ENCODE measurements at regions not wholly inside any gene's neighbourhood (a gene's known extent, or its start where the extent isn't known, plus 50 kb on each side); places are given as distances from the start of the nearest gene placed in this dataset.
"Not testable (repeated sequence)": the region's sequence is repeated elsewhere in the genome, so short reads cannot be mapped to it uniquely, and the experiment has no call there.

DNA sequence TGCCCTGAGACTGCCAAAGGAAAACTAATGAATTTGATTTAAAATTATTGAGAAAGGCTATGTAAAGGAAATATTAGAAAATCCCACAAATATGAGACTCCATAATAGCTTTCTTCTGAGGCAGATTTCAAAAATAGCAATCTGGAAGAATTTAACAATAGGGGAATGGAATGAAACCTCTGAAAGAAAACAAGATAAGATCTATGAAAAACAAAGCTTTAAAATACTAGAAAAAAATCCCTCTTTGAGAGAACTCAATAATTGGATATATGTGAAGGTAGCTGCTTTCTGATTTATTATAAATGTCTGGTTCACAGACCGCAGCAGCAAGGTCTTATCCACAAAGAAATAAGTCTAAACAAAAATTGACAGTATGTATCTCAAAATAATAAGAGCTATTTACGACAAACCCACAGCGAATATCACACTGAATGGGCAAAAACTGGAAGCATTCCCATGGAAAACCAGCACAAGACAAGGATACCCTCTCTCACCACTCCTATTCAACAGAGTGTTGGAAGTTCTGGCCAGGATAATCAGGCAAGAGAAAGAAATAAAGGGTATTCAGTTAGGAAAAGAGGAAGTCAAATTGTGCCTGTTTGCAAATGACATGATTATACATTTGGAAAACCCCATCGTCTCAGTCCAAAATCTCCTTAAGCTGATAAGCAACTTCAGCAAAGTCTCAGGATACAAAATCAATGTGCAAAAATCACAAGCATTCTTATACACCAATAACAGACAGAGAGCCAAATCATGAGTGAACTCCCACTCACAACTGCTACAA lies 319.3 kb upstream of the THBS1 start:
- not testable (repeated sequence) for DNase-seq

DNA sequence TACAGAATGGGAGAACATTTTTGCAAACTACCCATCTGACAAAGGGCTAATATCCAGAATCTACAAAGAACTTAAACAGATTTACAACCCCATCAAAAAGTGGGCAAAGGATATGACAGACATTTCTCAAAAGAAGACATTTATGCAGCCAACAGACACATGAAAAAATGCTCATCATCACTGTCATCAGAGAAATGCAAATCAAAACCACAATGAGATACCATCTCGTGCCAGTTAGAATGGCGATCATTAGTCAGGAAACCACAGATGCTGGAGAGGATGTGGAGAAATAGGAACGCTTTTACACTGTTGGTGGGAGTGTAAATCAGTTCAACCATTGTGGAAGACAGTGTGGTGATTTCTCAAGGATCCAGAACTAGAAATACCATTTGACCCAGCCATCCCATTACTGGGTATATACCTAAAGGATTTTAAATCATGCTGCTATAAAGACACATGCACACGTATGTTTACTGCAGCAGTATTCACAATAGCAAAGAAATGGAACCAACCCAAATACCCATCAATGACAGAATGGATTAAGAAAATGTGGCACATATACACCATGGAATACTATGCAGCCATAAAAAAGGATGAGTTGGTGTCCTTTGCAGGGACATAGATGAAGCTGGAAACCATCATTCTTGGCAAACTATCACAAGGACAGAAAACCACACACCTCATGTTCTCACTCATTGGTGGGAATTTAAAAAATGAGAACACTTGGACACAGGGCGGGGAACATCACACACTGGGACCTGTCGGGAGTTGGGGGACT lies 317.7 kb upstream of the THBS1 start:
- not testable (repeated sequence) for DNase-seq

DNA sequence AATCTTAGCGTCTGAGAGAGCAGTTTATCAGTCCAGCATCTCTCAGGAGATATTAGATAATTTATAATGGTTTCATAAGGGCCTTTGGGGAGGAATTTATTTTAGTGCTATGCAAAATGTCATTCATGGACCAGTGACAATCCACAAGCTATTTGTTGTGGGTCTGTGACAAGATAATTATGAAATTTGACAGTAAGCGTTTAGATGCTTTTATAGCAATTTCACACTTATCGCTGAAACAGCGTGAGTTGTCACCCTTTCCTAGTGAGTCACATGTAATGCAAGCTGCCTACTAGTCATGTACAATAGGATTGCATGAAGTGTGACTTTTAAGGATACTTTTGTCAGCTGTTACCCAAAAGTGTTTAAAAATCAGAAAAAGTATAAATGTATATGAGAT lies 315.6 kb upstream of the THBS1 start:
- DNase-seq: no peak

DNA sequence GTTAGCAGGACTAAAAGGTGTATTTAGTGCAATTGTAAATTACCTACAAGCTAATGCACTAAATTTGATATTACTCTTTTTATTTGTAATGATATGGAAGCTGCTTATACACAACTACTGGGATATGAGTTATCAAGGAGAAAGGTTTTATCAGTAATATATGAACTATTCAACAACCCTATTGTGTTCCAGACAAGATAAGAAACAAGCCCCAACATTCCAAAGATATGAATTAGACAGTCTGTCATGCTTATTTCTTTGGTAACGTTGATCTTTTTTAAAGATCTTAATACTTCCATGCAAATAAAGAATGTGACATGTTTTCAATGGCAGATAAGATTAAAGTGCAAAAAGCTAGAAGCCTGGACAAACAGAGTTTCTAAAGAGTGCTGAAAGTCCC lies 314.0 kb upstream of the THBS1 start:
- DNase-seq: no peak

DNA sequence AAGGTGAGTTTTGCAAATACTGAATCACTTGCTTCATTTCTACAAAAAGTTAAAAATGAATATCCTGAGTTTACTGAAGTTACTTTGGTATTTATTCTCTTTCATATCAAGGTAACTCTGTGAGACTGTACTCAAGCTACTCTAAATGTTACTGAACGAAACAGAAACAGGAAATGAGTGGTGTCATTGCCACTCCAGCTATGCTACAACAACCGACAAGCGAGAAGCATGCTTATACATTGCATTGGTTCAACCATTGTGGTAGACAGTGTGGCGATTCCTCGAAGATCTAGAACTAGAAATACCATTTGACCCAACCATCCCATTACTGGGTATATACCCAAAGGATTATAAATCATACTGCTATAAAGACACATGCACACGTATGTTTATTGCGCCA lies 313.2 kb upstream of the THBS1 start:
- DNase-seq: no peak

DNA sequence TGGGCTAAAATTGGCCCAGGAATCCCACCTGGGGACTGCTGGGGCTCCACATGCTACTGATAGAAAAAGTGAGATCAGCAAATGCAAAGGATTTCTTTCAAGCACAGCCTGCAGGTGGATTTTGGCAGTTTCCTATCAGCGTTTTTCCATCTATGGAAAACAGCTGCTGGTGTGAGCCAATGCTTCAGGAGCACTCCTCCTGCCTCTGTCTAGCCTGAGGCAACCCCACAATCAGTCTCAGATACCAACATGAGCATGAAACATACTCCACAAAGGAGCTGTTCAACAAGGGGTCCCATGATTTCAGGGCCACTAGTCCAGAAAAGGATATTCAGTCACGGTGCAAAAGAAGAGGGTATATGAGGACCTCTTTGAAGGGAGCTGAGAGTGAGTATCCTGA lies 311.5 kb upstream of the THBS1 start:
- no peak for DNase-seq

DNA sequence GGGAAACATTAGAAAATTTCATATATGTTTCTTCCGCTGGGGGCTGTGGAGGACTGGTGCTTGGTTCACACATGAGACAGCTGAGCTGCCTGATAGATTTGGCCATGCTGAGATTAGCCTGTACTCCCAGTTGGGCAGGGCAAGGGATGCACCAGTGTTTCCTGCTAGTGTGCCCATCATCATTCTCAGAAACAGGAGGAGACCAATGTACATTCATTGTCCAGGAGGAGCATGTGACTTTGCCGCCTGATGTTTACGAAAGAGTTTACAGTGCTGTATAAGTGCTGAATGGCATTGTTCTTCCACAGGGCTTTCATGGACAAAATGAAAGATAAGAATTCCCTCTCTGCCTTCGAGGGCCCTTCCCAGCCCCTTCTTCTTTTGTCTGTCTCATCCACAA lies 311.1 kb upstream of the THBS1 start:
- peak; percentile 0 to 1 for DNase-seq

DNA sequence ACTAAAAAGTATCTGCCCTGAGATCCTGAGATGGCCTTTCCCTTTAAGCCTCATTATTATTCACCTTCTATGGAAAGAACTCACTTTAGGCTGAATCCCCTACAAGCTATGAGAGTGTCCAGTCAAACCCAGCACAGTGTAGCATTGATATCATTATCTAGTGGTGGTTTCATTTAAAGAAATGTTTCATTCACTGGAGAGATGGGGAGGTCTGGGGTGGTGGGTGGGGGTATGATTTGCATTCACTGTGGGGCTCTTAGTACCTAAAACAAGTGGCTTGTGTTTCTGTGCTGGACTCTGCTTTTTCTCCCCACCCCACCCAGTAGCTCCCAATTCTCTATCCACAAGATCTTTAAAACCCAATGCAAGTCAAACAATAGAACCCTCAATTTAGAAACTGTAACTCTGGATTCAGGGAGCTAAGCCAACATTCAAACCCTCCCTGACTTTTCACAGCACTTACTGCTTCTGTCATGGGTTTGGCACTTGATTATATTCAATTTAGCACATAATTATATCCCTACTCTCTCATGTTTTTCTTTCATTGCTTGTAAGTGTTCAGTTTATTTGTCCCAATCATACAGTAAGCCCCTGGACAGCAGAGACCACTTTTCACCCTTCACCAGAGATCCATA lies 310.5 kb upstream of the THBS1 start:
- no peak for DNase-seq

DNA sequence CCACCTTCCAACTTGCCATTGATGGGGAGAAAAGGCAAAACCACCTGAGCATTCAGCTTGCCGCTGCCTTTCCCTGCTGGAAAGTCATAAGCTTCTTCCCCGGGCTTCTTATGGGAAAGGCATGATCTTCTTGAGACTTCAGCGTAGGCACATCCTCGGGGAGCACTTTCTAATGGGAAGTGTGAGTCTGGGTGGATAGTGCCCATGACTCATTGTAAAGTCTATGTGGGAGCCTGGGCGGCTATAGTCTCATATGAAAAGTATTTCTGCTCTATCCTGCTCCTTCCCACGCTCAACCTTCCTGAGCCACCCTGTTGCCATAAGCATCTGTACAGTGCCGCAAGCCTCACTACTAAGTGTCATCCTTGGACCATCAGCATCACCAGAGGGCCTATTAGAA lies 309.9 kb upstream of the THBS1 start:
- no peak for DNase-seq

DNA sequence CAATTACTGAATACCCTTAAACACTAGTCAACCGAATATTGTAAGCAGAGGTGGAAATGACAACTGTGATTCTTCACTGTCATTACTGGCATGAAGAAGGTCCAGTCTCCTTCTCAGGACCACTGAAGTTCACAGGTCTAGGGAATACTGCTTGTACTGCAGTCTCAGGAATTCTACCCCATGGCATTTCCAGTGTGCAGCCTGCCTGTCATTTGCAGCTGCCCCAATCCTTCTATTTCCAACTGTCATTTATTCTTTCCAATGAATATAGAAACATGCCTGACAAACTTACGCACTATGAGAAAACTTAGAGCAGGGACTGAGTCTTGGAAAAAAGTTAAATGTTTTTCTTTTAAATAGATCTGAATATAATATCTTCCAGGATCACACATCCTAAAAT lies 308.0 kb upstream of the THBS1 start:
- no peak for DNase-seq

DNA sequence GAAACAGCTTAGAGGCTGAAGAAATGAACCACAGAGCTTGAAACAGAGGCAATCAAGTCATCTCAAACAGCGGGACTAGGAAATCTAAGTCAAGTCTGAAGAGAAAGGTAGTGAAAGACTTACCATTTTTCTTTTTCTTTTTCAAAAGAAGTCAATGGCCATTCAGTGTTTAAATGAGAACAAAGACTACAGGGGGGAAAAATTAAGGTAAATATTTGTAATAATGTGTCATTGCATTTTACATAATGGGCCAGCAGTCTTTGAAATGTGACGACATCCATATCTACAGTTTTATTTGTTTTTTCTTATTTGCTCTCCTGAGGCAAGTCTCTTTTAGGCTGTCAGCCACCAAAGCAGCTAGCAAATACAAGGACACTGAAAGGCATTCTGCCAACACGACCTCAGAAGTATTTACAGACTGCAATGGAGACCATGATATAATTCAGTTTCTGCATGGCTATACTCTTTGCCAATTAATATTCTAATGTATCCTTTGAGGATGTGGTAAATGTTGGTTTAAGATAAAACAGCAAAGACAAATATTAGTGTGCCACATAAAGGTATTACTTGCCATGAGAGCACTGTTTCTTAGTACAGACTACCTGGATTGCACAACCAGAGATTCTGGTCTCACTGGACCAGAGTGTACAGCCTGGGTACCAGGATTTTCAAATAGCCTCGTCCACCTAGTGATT lies 307.0 kb upstream of the THBS1 start:
- no peak for DNase-seq

DNA sequence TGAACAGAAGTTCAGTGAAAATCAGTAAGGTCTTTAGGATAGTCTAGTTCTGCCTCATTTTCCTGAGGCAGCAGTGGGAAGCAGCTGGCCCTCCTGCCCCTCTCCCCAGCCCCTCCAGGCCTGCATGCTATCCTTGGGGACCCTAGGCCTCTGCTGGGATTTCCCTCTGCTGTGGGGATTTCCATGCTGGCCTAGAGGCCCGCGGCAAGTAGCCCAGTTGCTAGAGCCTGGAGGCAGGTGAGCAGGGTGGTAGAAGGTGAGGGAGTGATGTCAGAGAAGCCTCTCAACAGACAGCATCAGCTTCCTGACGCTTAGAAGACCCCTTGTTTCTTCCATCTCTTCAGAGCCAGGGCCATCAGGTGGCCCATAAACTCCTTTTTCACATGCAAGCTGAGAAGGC lies 305.8 kb upstream of the THBS1 start:
- DNase-seq: no peak

DNA sequence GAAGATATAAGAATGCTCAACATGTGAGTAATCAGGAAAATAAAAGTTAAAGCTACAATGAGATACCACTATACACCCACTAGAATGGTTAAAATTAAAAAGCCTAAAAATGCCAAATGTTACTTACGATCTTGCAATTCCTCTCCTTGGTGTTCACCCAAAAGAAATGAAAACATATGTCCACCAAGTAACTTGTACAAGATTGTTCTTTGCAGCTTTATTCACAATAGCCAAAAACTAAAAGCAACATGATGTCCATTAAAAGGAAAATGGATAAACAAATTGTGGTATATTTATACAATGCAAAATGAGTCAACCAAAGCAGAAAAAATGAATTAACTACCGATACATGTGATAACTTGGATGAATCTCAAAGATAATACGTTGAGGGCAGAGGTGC lies 301.6 kb upstream of the THBS1 start:
- DNase-seq: no peak

DNA sequence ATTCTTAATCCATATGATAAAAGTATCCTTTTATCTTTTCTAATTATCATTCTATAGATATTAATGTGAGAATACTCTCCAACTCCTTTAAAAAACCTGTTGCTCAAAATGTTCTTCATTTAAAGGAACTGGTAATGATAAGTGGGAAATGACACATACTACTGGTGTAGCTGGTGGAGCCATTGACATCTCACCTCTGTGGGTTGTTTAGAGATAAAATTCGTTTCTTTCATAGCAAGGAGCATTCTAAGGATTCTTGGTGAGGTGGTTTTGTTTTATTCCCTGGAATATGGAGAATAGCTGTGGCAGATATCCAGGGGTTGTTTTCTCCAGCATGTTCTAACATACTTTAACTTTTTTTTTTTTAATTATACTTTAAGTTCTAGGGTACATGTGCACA lies 299.8 kb upstream of the THBS1 start:
- DNase-seq: no peak

DNA sequence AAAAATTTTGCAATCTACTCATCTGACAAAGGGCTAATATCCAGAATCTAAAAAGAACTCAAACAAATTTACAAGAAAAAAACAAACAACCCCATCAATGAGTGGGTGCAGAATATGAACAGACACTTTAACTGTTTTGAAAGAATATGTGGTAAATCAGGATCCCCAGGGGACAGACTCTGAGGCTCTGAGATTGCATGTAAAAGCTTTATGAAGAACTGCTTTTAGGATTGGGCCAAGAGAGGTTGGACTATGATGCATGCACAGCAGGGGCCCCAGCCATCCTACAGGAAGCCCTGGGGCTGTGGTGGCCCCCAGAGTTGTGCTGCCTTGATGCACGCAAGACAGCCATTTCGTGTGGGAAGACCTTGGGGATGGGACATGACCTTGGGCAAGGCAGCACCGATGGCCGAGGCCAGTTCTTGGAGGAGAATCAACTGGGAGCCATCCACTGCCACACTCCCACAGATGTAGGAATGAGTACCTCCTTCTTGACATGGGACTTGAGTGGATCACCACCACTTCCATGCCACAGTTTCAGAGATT lies 298.1 kb upstream of the THBS1 start:
- DNase-seq: no peak

DNA sequence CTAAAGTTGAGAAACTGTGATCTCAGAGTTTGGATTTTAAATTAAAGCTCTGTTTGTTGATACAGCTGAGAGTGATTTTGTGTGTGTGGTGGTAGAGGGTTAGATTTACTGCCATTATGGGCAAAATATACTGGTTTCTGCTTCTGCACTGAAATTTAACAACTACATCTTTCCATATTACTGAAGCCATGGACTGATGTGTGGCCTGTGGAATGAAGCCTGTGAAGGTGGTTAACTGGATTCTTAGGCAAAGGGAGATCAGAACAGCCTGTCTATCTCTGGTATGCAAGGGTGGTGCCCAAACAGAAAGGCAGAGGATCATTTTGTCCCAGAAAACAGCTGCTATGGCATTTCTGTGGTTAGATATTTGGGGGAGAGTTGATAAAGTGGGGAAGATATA lies 297.3 kb upstream of the THBS1 start:
- DNase-seq: no peak

DNA sequence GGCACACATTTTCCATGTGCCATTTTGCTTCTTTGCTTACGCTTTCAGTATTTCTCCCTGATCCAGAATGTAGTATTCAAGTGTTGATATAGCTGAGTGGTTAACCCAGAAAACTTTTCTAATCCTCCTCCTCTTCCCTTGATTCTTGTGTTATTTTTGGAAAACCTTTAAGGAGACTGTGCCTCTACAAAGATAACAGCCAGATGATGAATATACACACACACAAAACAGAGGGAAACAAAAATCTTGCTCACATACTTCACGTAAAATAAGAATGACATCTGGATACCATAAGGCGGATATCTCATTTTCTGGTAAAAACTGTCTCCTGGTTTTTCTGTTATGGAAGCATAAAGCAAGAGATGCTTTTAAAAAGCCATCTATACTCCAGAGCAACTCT lies 295.8 kb upstream of the THBS1 start:
- DNase-seq: no peak

DNA sequence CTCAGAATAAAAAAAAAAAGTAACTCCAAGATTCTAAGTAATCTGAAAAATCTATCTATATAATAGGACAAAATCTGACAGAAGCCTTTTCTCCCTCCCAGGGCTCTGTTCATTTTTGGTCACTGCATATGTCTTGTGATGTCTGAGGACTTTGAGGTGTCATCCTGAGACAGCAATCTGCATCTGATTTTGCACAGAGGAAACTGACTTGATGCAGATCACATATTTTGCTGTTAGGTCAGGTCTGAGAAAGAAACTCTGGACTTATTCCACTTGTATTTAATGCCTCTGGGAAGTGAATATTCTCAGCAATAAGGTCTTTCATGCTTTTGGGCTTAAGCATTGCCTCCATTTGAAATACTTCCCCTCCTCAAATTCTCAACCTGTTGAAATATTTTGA lies 295.2 kb upstream of the THBS1 start:
- no peak for DNase-seq

DNA sequence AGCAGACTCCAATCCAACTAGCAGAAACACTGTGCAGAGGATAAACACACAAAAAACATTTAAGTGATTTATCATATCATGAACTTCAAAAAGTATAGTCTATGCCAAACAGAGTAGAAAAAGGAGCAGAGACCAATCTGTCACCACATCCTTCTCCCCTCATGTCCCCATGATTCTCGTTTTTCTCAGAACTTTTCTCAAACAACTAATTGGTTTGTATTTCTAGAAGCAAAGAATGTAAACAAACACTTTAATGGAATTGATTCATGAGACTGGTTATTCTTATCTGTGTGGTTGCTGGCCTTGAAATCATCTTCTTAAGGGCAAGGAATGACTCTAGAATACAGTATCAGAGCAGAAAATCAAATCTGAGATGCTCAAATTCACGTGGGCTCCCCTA lies 294.2 kb upstream of the THBS1 start:
- DNase-seq: no peak

DNA sequence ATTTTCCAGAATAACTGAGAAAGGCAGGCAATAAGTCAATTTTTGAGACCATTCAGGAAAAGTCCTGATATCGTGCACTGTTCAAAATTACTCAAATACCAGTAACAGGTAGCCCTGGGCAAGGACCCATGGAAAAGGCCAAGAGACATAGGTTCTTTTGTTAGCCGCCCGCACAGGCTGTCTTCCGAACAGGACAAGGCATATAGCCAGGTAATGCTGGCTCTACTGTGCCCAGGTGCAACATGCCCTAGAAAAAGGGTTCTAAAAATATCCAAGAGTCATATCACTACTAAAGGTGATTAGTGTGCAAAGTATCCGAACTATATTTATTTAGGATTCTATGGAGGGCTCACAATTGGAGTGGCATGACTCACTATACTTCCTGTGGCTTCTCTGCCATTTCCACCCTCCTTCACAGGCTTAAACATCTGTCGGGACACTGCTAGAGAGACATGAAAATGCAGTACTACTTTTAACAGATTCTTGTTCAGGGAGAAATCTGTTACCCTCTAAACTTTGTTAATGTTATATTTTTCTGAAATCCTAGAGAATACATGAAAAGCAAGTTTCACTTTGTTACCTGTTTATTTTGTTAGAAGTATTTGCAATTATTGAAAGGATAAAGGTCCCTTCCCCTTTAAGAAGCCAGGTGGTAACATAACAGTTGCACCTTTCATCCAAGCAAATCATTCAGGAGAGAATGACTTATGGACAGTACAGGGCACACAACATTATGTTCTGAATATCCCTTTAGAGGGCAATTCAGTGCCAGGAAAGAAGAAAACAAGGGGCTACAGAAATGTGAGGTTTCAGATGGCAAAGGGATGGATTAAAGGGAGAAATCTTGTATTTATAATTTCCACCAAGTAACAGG lies 293.3 kb upstream of the THBS1 start:
- no peak for DNase-seq

DNA sequence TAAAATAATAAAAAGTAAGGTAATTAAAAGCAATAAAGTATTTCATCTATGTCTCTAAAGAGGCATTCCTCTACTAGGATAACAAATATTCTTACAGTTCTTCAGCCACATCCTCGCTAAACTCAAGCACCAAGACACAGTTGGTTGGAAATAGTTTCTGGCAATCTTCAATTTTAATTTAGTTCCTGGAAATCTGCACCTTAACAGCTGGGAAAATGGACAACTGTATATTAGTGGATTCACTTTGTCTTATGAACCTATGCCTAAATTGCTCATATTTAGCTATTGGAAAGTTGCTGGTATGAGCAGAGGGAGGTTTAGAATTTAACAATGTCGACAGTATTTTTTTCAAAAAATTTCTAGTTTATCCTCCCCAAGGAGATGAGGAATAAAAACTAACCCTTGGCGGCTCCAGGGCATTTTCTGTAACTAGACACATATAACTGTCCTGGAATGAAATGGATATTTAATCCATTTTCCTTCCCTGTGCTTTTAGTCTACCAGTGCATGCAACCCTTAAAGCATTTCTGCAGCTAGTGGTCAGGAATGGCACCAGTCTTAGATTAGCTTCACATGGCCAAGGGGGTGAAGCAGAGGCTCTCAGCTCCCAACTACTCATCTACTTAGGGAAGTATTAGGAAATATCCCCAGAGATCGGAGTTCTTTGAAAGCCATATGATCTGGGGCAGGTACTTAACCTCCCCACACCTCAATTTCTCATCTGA lies 290.0 kb upstream of the THBS1 start:
- DNase-seq: no peak
